ENCODE measurements at regions not wholly inside any gene's neighbourhood (a gene's known extent, or its start where the extent isn't known, plus 50 kb on each side); places are given as distances from the start of the nearest gene placed in this dataset.

DNA sequence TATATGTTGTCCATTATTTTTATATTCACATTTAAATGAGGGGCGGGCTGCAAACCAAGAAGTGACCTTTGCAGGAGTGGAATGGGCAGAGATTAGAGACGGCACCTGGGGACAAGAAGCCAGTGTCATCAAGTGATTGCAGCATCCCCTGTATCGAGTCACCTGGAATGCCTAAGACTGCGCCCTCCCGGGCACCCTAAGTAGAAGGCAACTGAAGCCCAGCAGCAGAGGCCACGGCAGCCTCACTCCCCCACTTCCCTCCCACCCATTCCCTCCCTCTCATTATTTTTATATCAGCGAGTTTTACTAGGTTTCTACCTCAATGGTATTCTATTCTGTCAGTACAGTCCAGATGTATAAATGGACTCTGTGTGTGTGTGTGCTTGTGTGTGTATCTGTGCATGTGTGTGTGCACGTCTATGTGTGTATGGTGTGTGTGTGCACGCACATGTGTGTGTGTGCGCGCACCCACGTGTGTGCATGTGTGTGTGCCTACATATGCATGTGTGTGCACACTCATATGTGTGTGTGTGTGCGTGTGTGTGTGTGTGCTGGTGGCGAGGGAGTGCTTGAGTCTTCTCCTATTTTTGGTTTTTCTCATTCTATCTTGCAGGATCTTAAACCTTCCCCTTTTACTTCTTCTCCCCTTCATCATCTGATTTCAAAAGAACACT is 106.8 kb upstream of the SLC66A3 start:
- TF ChIP-seq CTCF (IDR thresholded peaks at IDR 0.05) = no peak
- TF ChIP-seq ZFX (IDR thresholded peaks at IDR 0.05; ENCODE audit: borderline replicate concordance) = no peak
